ENCODE measurements at regions not wholly inside any gene's neighbourhood (a gene's known extent, or its start where the extent isn't known, plus 50 kb on each side); places are given as distances from the start of the nearest gene placed in this dataset.
"Not testable (repeated sequence)": the region's sequence is repeated elsewhere in the genome, so short reads cannot be mapped to it uniquely, and the experiment has no call there.

DNA sequence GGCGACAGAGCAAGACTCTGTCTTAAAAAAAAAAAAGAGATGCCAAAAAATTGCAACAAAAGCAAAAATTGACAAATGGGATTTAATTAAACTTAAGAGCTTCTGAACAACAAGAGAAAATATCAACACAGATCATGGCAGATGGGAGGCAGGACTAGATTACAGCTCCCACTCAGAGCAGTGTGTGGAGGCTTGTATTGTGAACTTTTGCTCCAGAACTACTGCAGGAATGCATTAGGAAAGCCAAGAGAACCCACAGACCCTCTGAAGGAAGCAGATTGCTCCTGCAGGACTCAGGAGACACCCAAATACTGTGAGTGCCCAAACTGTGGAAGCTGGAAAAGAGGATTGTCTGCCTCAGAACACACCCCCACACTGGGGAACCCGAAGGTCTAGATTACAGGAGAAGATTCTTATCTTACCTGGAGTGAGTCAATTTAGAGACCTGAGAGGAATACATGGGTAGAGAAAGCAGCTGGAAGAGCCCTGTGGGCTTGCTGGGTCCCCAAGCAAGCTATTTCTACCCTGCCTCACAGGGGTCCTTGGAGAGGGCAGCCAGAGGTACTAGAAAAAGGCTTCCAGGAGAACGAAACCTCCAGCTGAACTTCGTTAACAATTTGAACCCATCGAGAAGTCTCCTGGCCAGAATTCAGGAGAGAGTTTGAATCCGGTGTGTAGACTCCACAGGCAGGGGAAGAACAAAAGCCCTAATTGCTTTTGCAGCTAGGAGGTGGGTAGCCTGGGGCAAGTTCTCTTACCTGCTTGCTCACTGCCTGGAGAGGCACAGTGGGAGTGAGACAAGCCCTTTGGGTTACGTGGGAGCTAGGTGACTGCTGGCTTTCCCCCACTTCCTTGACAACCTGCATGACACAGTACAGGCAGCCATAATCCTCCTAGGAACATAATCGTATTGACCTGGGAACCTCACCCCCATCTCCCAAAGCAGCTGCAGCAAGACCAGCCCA is 593.4 kb upstream of the RGMB start:
- Histone ChIP-seq H3K27me3 (no peaks in the 10 kb centered on the region), H3K4me1 (no peaks in the 10 kb centered on the region), H3K9me3 (no peaks in the 10 kb centered on the region), H3K36me3 (no peaks in the 10 kb centered on the region), H3K4me3 (no peak overlapping the region), H3K27ac (no peak overlapping the region)
- ATAC-seq, result no peak
- no peak for DNase-seq
- intact Hi-C loops (cut with DNase I), result no loop called here
- TF ChIP-seq, protein P1, sequence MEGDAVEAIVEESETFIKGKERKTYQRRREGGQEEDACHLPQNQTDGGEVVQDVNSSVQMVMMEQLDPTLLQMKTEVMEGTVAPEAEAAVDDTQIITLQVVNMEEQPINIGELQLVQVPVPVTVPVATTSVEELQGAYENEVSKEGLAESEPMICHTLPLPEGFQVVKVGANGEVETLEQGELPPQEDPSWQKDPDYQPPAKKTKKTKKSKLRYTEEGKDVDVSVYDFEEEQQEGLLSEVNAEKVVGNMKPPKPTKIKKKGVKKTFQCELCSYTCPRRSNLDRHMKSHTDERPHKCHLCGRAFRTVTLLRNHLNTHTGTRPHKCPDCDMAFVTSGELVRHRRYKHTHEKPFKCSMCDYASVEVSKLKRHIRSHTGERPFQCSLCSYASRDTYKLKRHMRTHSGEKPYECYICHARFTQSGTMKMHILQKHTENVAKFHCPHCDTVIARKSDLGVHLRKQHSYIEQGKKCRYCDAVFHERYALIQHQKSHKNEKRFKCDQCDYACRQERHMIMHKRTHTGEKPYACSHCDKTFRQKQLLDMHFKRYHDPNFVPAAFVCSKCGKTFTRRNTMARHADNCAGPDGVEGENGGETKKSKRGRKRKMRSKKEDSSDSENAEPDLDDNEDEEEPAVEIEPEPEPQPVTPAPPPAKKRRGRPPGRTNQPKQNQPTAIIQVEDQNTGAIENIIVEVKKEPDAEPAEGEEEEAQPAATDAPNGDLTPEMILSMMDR (IDR thresholded peaks at IDR 0.05), result no peak

DNA sequence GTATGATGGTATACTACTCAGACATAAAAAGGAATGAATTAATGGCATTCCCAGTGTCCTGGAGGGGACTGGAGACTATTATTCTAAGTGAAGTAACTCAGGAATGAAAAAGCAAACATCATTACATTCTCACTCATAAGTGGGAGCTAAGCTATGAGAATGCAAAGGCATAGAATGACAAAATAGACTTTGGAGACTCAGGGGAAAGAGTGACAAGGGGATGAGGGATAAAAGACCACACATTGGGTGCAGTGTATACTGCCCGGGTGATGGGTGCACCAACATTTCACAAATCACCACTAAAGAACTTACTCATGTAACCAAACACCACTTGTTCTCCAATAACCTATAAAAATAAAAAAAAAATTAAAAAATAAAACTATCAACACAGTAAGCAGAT is 587.3 kb upstream of the RGMB start:
- no peak overlapping the region for H3K27ac ChIP-seq
- ATAC-seq (no peak), DNase-seq (no peak)
- no peaks in the 10 kb centered on the region for H3K36me3 ChIP-seq
- intact Hi-C loops (cut with DNase I), result no loop called here
- H3K4me3 ChIP-seq, result no peak overlapping the region
- TF ChIP-seq, protein P1 (IDR thresholded peaks at IDR 0.05), result no peak
- no peaks in the 10 kb centered on the region for H3K9me3 ChIP-seq
- no peaks in the 10 kb centered on the region for H3K27me3 ChIP-seq
- no peaks in the 10 kb centered on the region for H3K4me1 ChIP-seq

DNA sequence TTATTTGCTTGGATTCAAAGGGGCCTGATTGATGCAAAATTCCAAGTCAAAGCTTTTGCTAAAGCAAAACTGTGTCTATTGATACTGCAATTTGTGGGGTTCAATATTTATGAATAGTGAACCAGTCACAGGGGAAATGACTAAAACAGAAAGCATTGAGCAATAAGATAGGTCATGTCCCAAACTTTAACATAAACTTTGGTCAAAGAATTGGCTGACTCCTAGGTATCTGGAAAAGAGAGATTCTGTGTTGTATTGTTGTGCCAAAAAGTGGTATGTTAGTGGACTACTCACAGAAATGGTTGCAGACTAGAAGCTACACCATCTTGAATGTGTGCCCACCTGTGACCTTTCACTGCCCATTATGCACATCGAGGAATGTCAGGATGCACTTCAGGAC is 585.5 kb upstream of the RGMB start:
- no peaks in the 10 kb centered on the region for H3K9me3 ChIP-seq
- no peaks in the 10 kb centered on the region for H3K27me3 ChIP-seq
- ATAC-seq (no peak), DNase-seq (no peak)
- H3K36me3 ChIP-seq, result no peaks in the 10 kb centered on the region
- H3K4me1 ChIP-seq, result no peaks in the 10 kb centered on the region
- no peak overlapping the region for H3K27ac ChIP-seq
- TF ChIP-seq, protein P1 (IDR thresholded peaks at IDR 0.05), result no peak
- no peak overlapping the region for H3K4me3 ChIP-seq
- intact Hi-C loops (cut with DNase I), result no loop called here

DNA sequence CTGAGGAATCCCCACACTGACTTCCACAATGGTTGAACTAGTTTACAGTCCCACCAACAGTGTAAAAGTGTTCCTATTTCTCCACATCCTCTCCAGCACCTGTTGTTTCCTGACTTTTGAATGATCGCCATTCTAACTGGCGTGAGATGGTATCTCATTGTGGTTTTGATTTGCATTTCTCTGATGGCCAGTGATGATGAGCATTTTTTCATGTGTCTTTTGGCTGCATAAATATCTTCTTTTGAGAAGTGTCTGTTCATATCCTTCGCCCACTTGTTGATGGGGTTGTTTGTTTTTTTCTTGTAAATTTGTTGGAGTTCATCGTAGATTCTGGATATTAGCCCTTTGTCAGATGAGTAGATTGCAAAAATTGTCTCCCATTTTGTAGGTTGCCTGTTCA is 583.1 kb upstream of the RGMB start:
- ATAC-seq; H3K9me3 ChIP-seq; DNase-seq; H3K4me3 ChIP-seq; H3K27ac ChIP-seq; H3K4me1 ChIP-seq; H3K36me3 ChIP-seq; intact Hi-C loops (cut with DNase I); H3K27me3 ChIP-seq: not testable (repeated sequence)

DNA sequence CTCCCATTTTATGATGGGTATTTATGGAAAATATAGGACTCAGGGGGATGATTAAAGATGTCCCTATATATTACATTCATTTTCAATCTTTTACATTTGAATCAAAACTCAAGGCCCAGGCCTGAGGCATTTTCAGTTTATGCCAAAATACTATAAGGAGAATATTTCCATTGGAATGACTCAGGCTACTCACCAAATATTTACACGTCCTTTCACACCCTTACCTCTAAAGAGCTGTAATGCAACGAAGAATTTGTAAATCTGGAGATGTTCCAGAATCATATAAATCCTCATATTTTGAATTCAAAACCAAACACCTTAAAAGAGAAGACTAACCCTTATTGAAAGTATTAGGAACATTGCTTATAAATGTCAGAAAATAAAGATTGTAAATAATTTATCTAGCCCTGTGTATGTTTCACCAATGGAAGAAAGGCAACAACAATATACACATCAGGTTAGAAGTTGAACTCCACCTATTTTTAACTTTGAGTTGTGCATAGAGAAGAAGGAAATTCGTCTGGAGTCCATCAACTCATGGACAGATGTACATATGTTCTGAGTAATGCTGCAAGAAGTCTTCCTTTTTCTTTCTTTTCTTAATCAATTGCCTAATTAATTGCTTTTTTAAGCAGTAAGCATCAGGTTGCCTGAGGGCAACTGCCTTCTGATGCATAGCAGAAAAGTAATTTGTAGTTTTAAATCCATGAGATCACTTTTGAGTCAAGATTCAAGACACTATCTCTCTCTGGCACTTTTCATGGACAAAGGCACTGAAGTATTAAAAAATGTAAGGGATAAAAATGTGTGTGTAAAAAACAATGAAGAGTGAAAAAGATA is 579.3 kb upstream of the RGMB start:
- Histone ChIP-seq H3K36me3 (no peaks in the 10 kb centered on the region), H3K27ac (no peak overlapping the region), H3K4me3 (no peak overlapping the region), H3K9me3 (no peaks in the 10 kb centered on the region), H3K27me3 (no peaks in the 10 kb centered on the region), H3K4me1 (no peaks in the 10 kb centered on the region)
- DNase-seq (no peak), ATAC-seq (no peak)
- TF ChIP-seq, protein P1 (IDR thresholded peaks at IDR 0.05), result no peak
- intact Hi-C loops (cut with DNase I), result no loop called here

All from upper lobe of right lung (tissue), 1 donor.